ENCODE measurements at regions not wholly inside any gene's neighbourhood (a gene's known extent, or its start where the extent isn't known, plus 50 kb on each side); places are given as distances from the start of the nearest gene placed in this dataset.
A peak's percentile ranks its signal among the peaks of the same experiment; 100 is the strongest.
"Not testable (repeated sequence)": the region's sequence is repeated elsewhere in the genome, so short reads cannot be mapped to it uniquely, and the experiment has no call there.

- not testable (repeated sequence) for DNase-seq (ENCODE audit: low spot score); H3K27ac ChIP-seq; H3K4me3 ChIP-seq
Observed at GRCh38 chr5:176018598-176018997, 50.5 kb upstream of the THOC3 start.

DNA sequence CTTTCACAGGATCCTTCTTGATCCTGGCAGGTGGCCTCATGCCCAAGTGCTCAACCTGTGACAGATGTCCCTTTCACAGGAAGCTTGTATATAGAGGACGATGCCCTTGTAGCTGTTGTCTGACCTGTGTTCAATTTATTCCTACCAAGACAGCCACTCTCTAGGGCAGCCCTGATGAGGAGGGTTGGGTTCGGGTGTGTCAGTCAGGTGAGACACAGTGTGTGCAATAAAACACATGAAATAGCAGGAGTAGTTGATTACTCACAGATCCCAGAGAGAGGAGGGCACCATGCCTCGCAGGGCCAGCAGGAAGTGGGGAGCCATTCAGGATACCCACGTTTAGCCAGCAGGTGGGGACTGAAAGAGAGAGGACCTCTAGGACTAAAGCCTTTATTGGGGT is 52.7 kb upstream of the THOC3 start:
- H3K27ac ChIP-seq; DNase-seq (ENCODE audit: low spot score); H3K4me3 ChIP-seq: not testable (repeated sequence)

- H3K27ac ChIP-seq; DNase-seq (ENCODE audit: low spot score); H3K4me3 ChIP-seq: not testable (repeated sequence)
Observed at GRCh38 chr5:176023535-176023934, 55.4 kb upstream of the THOC3 start.

DNA sequence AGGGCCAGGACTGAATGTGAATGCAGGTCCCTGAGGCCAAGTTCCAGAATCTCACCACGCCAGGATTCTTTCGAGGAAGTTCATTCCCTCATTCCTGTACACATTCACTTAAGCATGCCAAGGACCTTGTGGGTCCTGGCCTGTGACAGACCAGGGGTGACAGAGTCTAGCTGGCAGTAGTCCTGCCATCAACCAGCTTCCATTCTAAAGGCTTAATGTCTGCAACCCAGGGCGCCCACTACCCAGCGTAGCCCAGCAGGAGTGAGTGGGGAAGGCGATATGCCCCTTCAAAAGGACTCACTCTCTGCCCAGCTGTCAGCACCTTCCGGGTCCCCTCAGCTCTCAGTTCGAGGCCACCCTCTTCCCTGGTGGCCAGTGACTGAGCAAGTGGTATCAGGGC is 61.3 kb upstream of the THOC3 start:
- not testable (repeated sequence) for H3K4me3 ChIP-seq; DNase-seq (ENCODE audit: low spot score); H3K27ac ChIP-seq

- not testable (repeated sequence) for H3K27ac ChIP-seq; DNase-seq (ENCODE audit: low spot score); H3K4me3 ChIP-seq
Observed at GRCh38 chr5:176030361-176031117, 62.4 kb upstream of the THOC3 start.

GRCh38 chr5:176031118-176031510 is 63.0 kb upstream of the THOC3 start:
- not testable (repeated sequence) for DNase-seq (ENCODE audit: low spot score); H3K27ac ChIP-seq; H3K4me3 ChIP-seq

DNA sequence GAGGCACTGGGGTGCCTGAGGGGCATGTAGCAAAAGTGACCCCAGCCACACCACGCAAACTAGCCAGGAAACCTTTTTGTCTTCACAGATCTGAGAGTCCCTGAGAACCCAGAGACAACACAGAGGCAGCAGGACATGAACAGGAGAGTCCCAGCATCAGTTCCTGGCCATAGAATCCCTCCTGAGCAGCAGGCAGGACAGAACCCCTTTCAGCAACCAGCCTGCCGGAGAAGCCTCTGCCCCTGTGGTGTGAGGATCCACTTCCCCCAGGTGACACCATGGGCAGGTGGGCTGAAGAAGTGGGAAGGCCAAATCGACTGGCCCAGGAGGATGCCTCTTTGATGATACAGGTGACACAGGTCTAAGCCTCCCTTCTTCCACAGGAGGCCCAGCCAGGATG is 65.1 kb upstream of the THOC3 start:
- not testable (repeated sequence) for H3K4me3 ChIP-seq, H3K27ac ChIP-seq
- peak; percentile 31 for DNase-seq (ENCODE audit: low spot score)

DNA sequence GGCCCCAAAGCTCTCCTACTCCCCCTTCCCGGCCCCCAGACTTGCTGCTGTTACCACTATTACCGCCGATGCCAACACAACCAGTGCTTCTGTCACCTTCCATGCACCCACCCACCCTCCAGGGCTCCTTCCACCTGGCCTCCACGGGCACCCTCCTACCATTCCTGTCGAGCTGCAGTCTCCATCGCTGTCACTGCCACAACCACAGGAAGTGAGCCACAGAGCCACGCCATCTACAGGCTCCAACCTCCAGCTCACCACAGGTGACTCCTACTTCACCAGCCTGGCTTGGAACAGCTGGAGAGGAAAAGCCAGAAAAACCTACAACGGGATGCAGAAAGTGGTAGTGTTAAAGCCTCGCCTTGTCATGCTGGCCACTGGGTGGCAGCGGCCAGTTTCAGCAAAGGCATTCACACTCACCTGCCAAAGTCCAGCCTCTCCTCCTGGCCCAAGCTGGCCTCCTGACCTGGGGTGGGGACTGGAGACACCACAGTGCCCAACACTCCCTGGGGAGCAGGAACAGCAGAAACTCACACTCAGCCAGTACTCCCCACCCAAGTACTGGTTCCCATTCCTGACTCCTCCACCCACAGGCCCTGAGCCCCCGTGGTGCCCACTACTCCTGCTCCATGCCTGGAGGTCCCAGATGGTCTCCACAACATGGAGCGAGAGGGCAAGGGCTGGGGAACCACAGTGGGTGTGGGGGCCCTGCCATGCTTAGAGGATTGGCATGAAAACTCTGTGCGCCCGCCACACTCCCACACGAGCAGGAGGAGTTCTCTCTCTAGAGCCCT is 66.5 kb upstream of the THOC3 start:
- peak; percentile 55 for DNase-seq (ENCODE audit: low spot score)
- not testable (repeated sequence) for H3K4me3 ChIP-seq, H3K27ac ChIP-seq

GRCh38 chr5:176035201-176035530 is 67.1 kb upstream of the THOC3 start:
- H3K4me3 ChIP-seq; H3K27ac ChIP-seq; DNase-seq (ENCODE audit: low spot score): not testable (repeated sequence)

GRCh38 chr5:176035816-176036308 is 67.7 kb upstream of the THOC3 start:
- peak; percentile 66 for DNase-seq (ENCODE audit: low spot score)
- H3K27ac ChIP-seq, H3K4me3 ChIP-seq: not testable (repeated sequence)

DNA sequence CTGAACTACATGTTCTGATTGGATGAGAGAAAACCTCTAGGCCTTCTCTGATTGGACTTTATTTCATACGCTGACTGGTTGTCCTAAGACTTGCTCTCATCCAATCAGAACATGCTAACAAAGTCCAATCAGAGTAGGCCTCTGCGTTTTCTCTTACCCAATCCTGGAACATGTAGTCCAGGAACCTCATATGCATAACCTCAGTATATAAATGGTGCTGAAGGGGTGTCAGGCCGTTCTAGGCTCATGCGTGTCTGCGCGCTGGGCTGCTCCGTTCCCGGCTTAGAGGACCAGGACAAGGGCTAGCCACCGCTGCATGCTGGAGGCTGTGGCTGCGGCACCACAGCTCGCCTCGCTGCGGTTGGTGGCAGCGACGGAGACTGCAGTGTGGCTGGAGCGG is 68.3 kb upstream of the THOC3 start:
- H3K27ac ChIP-seq, H3K4me3 ChIP-seq: not testable (repeated sequence)
- DNase-seq (ENCODE audit: low spot score) = peak; percentile 62

GRCh38 chr5:176037190-176037589 is 69.1 kb upstream of the THOC3 start:
- H3K4me3 ChIP-seq; H3K27ac ChIP-seq; DNase-seq (ENCODE audit: low spot score): not testable (repeated sequence)

- not testable (repeated sequence) for H3K27ac ChIP-seq, H3K4me3 ChIP-seq
- peak; percentile 58 for DNase-seq (ENCODE audit: low spot score)
Observed at GRCh38 chr5:176040105-176040801, 72.1 kb upstream of the THOC3 start.

GRCh38 chr5:176041248-176041994 is 73.3 kb upstream of the THOC3 start:
- DNase-seq (ENCODE audit: low spot score) = peak; percentile 49
- not testable (repeated sequence) for H3K27ac ChIP-seq, H3K4me3 ChIP-seq

DNA sequence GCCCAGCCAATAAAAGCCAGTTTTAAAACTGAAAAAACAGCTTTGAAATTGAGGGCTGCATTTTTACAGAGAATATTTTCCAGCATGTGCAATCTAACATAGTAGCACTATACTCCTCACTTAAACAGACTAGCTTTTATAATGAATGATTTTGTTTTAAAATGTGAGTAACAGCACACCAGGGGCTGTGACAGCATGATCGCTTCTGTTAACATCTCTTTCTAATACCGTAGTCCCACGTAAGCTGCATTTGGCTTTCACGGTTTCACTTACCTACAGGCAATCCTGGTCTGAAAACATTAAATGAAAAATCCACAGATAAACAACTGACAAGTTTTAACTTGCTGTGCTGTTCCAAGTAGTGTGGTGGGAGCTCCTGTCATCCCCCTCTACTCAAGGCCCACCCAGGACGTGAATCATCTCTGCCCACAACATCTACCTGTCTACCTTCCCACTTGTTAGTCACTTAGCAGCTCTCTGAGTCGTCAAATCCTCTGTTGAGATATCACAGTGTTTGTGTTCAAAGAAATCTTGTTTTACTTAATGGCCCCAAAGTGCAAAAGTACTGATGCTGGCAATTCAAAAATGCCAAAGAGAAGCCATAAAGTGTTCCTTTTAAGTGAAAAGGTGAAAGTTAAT is 74.0 kb upstream of the THOC3 start:
- not testable (repeated sequence) for H3K4me3 ChIP-seq; DNase-seq (ENCODE audit: low spot score); H3K27ac ChIP-seq

DNA sequence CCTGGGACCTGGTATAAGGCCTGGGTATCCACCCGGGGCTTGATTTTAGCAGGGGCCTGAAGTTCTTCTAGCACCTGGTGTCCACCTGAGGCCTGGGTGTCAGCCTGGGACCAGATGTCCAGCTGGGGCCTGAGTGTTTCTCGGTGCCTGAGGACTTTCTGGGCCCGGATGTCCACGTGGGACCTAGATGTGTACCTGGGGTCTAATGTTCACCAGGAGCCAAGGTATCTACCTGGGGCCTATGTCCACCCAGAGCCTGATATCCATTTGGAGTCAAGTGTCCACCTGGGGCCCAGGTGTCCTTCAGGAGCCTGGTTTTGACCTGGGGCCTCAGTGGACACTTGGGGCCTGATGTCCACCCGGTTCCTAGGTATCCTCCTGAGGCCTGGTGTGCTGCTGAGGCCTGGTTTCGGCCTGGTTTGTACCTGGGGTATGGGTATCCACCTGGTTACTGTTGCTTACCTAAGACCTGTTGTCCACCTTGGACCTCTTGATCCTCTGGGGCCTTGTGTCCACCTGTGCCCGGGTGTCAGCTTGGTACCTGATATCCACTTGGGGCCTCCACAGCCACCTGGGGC is 75.2 kb upstream of the THOC3 start:
- H3K27ac ChIP-seq, H3K4me3 ChIP-seq: not testable (repeated sequence)
- peak; percentile 70 for DNase-seq (ENCODE audit: low spot score)

GRCh38 chr5:176043986-176044385 is 75.9 kb upstream of the THOC3 start:
- not testable (repeated sequence) for H3K4me3 ChIP-seq, H3K27ac ChIP-seq
- DNase-seq (ENCODE audit: low spot score) = peak; percentile 59

- not testable (repeated sequence) for H3K27ac ChIP-seq; DNase-seq (ENCODE audit: low spot score)
Observed at GRCh38 chr5:176044431-176044830, 76.3 kb upstream of the THOC3 start.

More at GRCh38 chr5:176044431-176044830, 76.3 kb upstream of the THOC3 start:
- H3K4me3 ChIP-seq = not testable (repeated sequence)
